Activated T-helper 9 cell treated with anti-CD3 and anti-CD28 coated beads, Interleukin-2, amount 50 U/mL, for 16 hours (primary cell): ENCODE measurements at regions not wholly inside any gene's neighbourhood (a gene's known extent, or its start where the extent isn't known, plus 50 kb on each side); places are given as distances from the start of the nearest gene placed in this dataset.
A peak's percentile ranks its signal among the peaks of the same experiment; 100 is the strongest.
"Not testable (repeated sequence)": the region's sequence is repeated elsewhere in the genome, so short reads cannot be mapped to it uniquely, and the experiment has no call there.

Experiments used
- DNase-seq: peaks from one replicate; pipeline ENCODE4 v3.0.0-alpha.2; 2020; ENCODE audit warnings: low read depth

- DNase-seq, result no peak
These were observed 82.9 kb downstream of the ZNF737 start for GRCh38 chr19:20482721-20483120.

- no peak for DNase-seq
These were observed 83.8 kb downstream of the ZNF737 start for GRCh38 chr19:20481736-20482135.

DNA sequence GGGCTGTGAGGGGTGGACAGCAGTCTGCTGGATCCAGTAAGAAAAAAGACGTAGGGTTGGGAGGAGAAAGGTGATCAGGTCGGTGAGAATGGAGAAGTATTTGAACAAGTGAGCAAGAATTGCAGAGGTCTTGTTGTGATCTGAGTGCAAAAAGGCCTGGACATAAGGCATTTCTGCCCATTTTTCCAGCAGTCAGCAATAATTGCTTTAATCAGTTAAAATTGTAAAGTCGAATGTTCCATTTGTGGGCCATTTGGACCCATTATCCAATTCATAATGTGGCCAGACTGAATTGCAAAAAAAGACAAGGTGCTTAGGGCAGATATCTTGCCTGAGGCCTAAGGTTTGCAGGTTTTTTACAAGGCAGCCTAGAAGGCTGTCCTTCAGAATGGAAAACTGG, 86.1 kb downstream of the ZNF737 start:
- DNase-seq, result no peak

- no peak for DNase-seq
These were observed 86.6 kb downstream of the ZNF737 start for GRCh38 chr19:20478936-20479335.

GRCh38 chr19:20472854-20473253, 92.7 kb downstream of the ZNF737 start:
- no peak for DNase-seq

GRCh38 chr19:20471431-20471830, 94.2 kb downstream of the ZNF737 start:
- DNase-seq, result no peak

- no peak for DNase-seq
These were observed 95.0 kb downstream of the ZNF737 start for GRCh38 chr19:20470345-20471135.

- DNase-seq, result not testable (repeated sequence)
These were observed 99.0 kb downstream of the ZNF737 start for GRCh38 chr19:20466638-20466990.

GRCh38 chr19:20465922-20466637, 99.5 kb downstream of the ZNF737 start:
- DNase-seq, result not testable (repeated sequence)

DNA sequence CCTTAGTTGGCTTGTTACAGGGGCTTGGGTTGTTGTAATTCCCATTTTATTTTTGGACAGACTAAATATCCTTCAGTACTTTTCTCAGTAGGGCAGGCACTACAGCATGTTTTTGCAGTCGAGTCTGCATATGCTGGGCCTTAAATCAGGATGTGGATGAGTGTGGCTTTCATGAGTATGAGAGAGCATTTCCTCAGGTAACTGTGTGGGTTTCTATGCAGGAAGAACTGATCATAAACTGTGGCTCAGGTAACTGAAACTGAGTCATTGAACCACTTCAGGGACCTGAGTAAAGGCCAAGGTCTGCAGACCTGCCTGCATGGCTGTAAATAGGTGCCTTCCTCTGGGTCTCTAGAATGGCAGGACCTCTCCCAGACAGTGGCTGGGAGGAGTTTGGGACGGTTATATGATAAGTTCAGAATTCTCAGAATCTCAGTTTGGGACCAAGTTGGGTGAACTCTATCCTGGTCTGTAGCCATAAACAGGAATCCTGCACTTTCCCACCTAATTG, 112.1 kb downstream of the ZNF737 start:
- DNase-seq, result no peak

- no peak for DNase-seq
These were observed 121.2 kb downstream of the ZNF737 start for GRCh38 chr19:20444202-20444885.

- DNase-seq, result not testable (repeated sequence)
These were observed 133.2 kb downstream of the ZNF737 start for GRCh38 chr19:20432266-20432842.

DNA sequence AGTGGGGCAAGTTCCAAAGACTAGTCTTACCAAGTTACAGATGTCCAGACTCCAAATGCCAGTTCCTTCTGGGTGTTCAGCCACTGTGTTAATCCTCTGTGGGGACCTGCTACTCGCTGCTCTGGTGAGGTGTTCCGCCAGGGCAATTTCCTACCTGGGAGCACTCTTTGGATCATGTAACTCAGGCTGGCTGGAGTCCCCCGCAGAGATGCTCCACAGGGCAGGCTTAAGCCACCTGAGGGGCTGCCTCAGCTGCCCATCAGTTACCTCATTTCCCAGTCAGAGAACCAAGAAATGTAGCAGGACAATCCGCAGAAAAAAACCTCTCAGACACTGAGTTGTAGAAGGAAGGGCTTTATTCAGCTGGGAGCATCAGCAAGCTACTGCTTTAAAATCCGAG, 133.8 kb downstream of the ZNF737 start:
- DNase-seq, result no peak

GRCh38 chr19:20423381-20424197, 142.0 kb downstream of the ZNF737 start:
- DNase-seq, result peak; percentile 16

DNA sequence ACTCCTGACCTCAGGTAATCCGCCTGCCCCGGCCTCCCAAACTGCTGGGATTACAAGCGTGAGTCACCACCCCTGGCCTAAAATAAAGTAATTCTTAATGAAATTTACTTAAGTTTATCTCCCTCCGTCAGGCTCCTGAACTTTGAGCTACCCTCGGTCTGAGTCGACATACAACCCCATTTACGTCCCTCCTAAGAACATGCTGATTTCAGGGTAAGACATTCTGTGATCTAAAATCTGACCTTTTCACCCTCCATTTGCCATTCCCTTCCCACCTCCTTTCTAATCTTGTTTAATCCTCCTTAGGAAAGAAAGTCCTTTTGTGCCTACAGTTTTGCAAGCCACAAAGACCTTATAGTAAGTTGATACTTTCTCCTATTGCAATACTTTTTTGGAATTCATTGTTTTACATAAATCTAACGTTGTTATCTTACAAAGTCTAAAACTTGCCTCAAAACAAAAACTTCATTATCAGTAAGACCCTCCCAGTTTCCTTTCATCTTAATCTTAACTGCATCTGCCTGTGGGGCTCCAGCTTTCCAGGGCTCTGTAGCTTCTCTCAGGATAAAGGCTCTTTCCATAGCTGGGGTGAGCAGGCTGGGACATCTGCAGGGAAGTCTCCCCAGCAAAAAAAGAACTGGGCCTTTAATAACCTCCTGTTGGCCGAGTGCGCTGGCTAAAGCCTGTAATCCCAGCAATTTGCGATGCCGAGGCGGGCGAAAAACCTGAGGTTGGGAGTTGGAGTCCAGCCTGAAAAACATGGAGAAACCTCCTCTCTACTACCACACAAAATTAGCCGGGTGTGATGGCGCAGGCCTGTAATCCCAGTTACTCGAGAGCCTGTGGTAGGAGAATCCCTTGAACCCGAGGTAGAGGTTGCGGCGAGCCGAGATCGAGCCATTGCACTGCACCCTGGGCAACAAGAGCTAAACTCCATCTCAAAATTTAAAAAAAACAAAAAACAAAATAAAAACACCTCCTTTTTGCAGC, 143.1 kb downstream of the ZNF737 start:
- no peak for DNase-seq

GRCh38 chr19:20416661-20417060, 148.9 kb downstream of the ZNF737 start:
- DNase-seq, result no peak

- DNase-seq, result no peak
These were observed 151.5 kb downstream of the ZNF737 start for GRCh38 chr19:20414120-20414519.

DNA sequence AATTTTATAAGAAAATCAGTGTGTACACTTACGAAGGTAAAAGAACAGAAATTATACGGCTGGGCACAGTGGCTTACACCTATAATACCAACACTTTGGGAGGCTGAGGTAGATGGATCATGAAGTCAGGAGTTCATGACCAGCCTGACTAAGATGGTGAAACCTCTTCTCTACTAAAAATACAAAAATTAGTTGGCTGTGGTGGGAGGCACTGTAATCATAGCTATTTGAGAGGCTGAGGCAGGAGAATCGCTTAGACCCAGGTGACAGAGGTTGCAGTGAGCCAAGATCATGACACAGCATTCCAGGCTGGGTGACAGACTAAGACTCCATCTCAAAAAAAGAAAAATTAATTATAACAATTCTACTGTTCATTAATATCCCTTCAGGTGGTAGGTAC, 151.9 kb downstream of the ZNF737 start:
- DNase-seq, result no peak

DNA sequence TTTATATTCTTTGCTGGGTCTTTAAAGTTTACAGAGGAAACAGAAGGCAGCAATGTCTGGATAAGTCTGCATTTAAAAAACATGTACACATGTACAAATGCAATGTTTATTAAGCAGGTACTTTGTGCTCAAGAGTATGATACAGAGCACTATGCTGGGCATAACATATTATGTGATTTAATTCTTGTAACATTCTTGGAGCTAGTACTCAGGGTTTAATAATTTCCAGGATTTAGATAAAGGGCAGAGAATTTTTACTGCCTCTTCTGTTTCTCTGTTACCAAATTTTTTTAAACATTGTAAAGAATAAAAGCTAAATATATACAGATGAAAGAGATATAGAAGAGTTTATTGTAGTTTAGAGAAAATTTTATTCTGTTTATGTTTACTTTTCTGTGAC, 152.7 kb downstream of the ZNF737 start:
- no peak for DNase-seq

- no peak for DNase-seq
These were observed 168.3 kb downstream of the ZNF737 start for GRCh38 chr19:20397292-20397691.
